Testis (tissue), 2 donors: ENCODE measurements at regions not wholly inside any gene's neighbourhood (a gene's known extent, or its start where the extent isn't known, plus 50 kb on each side); places are given as distances from the start of the nearest gene placed in this dataset.

ENCODE experiments used
- DNase-seq: peaks from one replicate; pipeline ENCODE4 v3.0.0-alpha.2; 2019
- H3K27ac ChIP-seq, 2 donors: fragments of 200-600 bp; sonication (generic); one replicate each; pipeline ENCODE4 v1.5.1; 2019
- H3K27me3 ChIP-seq: fragments of 200-600 bp; sonication (generic); one replicate; pipeline ENCODE4 v1.5.1; 2019
- H3K36me3 ChIP-seq: fragments of 200-600 bp; sonication (generic); one replicate; pipeline ENCODE4 v1.5.1; 2017; ENCODE audit warnings: low read depth; ENCODE audit errors: missing control alignments
- H3K4me1 ChIP-seq: fragments of 200-600 bp; sonication (generic); one replicate; pipeline ENCODE4 v1.5.1; 2019
- H3K4me3 ChIP-seq, 2 donors: fragments of 200-600 bp; sonication (generic); one replicate each; pipeline ENCODE4 v1.5.1; 2017 to 2019
- H3K9me3 ChIP-seq: fragments of 200-600 bp; sonication (generic); one replicate; pipeline ENCODE4 v1.5.1; 2017
- CTCF ChIP-seq, 3 experiments: fragments of 450-650 bp in 2 of 3; fragments of 200-600 bp in 1 of 3; sonication (generic) in 1 of 3; IDR thresholded peaks; one replicate each; pipeline ENCODE4 v1.5.1; 2016 to 2019; ENCODE audit warnings: antibody characterized with exemption in 3 of 3, mild to moderate bottlenecking in 2 of 3, moderate library complexity in 1 of 3
- POLR2A ChIP-seq: fragments of 450-650 bp; IDR thresholded peaks from one replicate; pipeline ENCODE4 v1.6.1; 2017; ENCODE audit warnings: antibody characterized with exemption, mild to moderate bottlenecking, moderate library complexity
- WGBS, 2 donors: methylation state at CpG; one replicate each; pipeline ENCODE4 v1.1.5; 2018; 5-methylcytosine and 5-hydroxymethylcytosine counted together
- intact Hi-C: fragments of 100-400 bp; cut with DNase I; formaldehyde crosslinking; loops from one replicate; pipeline ENCODE4 v1.15.1; 2023; ENCODE audit warnings: low total_unique reads

GRCh38 chr5:63170486-63170885 lies 591.9 kb downstream of the LRRC70 start:
- 80 to 84% methylated on average over 6 of the region's 6 CpGs for WGBS, 2 donors
- DNase-seq: no peak
- Histone ChIP-seq H3K4me1 (no peaks in the 10 kb centered on the region), H3K36me3 (no peaks in the 10 kb centered on the region), H3K9me3 (no peaks in the 10 kb centered on the region), H3K27ac (no peak overlapping the region), H3K27me3 (no peaks in the 10 kb centered on the region), H3K4me3 (no peak overlapping the region)
- intact Hi-C loops: no loop called here
- TF ChIP-seq CTCF (IDR thresholded peaks at IDR 0.05) (no peak), POLR2A (no peak)

GRCh38 chr5:63164838-63165535 lies 586.4 kb downstream of the LRRC70 start:
- no peaks in the 10 kb centered on the region for H3K9me3 ChIP-seq
- intact Hi-C loops: no loop called here
- H3K36me3 ChIP-seq: no peaks in the 10 kb centered on the region
- H3K27ac ChIP-seq: no peak overlapping the region
- no peak for DNase-seq
- H3K27me3 ChIP-seq: no peaks in the 10 kb centered on the region
- no peaks in the 10 kb centered on the region for H3K4me1 ChIP-seq
- TF ChIP-seq POLR2A (no peak), CTCF (IDR thresholded peaks at IDR 0.05) (no peak)
- no peak overlapping the region for H3K4me3 ChIP-seq
- WGBS, 2 donors: 87 to 95% methylated on average over 6 of the region's 6 CpGs

DNA sequence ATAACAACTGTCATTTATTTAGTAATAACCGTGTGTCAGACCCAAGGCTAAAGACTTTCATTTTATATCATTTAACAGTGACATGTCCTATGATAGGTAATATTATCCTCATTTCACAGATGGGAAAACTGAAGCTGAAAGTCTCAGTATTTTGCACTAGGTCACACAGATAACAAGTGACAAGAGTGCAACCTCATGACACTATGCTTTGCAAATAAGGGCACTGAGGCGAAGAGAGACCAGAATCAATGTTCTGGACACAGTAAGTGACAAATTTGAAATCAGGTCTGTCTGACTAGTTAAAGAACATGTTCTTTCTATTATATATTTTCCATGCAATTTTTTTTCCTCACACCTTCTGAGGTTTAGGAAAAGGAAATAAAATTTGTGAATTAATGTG lies 585.7 kb downstream of the LRRC70 start:
- Histone ChIP-seq H3K4me1 (no peaks in the 10 kb centered on the region), H3K36me3 (no peaks in the 10 kb centered on the region), H3K4me3 (no peak overlapping the region), H3K27me3 (no peaks in the 10 kb centered on the region), H3K9me3 (no peaks in the 10 kb centered on the region), H3K27ac (no peak overlapping the region)
- WGBS, 2 donors: 93 to 95% methylated on average over 2 of the region's 2 CpGs
- intact Hi-C loops: no loop called here
- DNase-seq: no peak
- TF ChIP-seq CTCF (IDR thresholded peaks at IDR 0.05): no peak
- no peak for TF ChIP-seq POLR2A

GRCh38 chr5:63155310-63155631 lies 576.7 kb downstream of the LRRC70 start:
- intact Hi-C loops: no loop called here
- Histone ChIP-seq H3K4me3 (no peak overlapping the region), H3K27me3 (no peaks in the 10 kb centered on the region), H3K4me1 (no peaks in the 10 kb centered on the region), H3K27ac (no peak overlapping the region), H3K36me3 (no peaks in the 10 kb centered on the region), H3K9me3 (no peaks in the 10 kb centered on the region)
- no peak for DNase-seq
- TF ChIP-seq POLR2A (no peak), CTCF (IDR thresholded peaks at IDR 0.05) (no peak)
- WGBS, 2 donors: 81 to 97% methylated on average over 2 of the region's 2 CpGs
